ENCODE measurements at regions not wholly inside any gene's neighbourhood (a gene's known extent, or its start where the extent isn't known, plus 50 kb on each side); places are given as distances from the start of the nearest gene placed in this dataset.

DNA sequence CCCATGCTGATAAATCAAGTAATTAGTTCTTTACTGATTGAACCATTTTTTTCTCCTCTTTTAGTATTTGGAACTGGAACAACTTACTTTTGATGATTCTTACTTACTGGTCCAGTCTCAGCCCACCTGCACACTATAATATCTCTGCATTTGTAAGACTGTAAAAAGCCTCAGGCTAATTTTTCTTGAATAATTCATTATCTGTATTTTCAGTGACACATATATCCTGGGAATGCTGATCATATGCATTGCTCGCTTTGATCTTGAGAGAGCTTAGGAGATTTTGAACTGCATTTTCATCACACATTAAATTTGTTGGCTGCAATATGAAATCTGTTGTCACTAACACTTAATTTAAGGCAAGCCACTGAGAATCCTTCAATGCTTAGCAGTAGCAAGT, 760.6 kb downstream of the EDEM1 start:
- no peaks in the 10 kb centered on the region for H4K20me1 ChIP-seq (ENCODE audit: insufficient read depth, low read length)
- H3K27me3 ChIP-seq (ENCODE audit: insufficient read depth, low read length, poor library complexity), result no peaks in the 10 kb centered on the region
- no peaks in the 10 kb centered on the region for H3K9me3 ChIP-seq (ENCODE audit: insufficient read depth, low read length, severe bottlenecking)
- no peak overlapping the region for H3K27ac ChIP-seq (ENCODE audit: low read length)
- no peaks in the 10 kb centered on the region for H3K4me1 ChIP-seq (ENCODE audit: insufficient read depth, low read length)
- H3K79me2 ChIP-seq (ENCODE audit: insufficient read depth, low read length), result no peaks in the 10 kb centered on the region
- H2AFZ ChIP-seq (ENCODE audit: low read depth, low read length), result no peak overlapping the region
- TF ChIP-seq, protein P1, sequence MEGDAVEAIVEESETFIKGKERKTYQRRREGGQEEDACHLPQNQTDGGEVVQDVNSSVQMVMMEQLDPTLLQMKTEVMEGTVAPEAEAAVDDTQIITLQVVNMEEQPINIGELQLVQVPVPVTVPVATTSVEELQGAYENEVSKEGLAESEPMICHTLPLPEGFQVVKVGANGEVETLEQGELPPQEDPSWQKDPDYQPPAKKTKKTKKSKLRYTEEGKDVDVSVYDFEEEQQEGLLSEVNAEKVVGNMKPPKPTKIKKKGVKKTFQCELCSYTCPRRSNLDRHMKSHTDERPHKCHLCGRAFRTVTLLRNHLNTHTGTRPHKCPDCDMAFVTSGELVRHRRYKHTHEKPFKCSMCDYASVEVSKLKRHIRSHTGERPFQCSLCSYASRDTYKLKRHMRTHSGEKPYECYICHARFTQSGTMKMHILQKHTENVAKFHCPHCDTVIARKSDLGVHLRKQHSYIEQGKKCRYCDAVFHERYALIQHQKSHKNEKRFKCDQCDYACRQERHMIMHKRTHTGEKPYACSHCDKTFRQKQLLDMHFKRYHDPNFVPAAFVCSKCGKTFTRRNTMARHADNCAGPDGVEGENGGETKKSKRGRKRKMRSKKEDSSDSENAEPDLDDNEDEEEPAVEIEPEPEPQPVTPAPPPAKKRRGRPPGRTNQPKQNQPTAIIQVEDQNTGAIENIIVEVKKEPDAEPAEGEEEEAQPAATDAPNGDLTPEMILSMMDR (IDR thresholded peaks at IDR 0.05; ENCODE audit: borderline replicate concordance, extremely low read depth, low read length, poor library complexity, severe bottlenecking), result no peak
- TF ChIP-seq EZH2 (IDR thresholded peaks at IDR 0.05; ENCODE audit: borderline replicate concordance, low read depth, low read length, severe bottlenecking), result no peak
- no peak for DNase-seq
- H3K4me2 ChIP-seq (ENCODE audit: insufficient read depth, low read length), result no peak overlapping the region
- no peaks in the 10 kb centered on the region for H3K36me3 ChIP-seq (ENCODE audit: insufficient read depth, low read length)
- H3K4me3 ChIP-seq (ENCODE audit: low read depth in 1 of 2, low read length in 2 of 2), result no peak overlapping the region
- H3K9ac ChIP-seq (ENCODE audit: low read depth, low read length), result no peak overlapping the region
- ATAC-seq (ENCODE audit: insufficient read depth, low read depth), result no peak

GRCh38 chr3:5951026-5951425, 763.5 kb downstream of the EDEM1 start:
- no peaks in the 10 kb centered on the region for H3K79me2 ChIP-seq (ENCODE audit: insufficient read depth, low read length)
- no peak for ATAC-seq (ENCODE audit: insufficient read depth, low read depth)
- no peaks in the 10 kb centered on the region for H3K36me3 ChIP-seq (ENCODE audit: insufficient read depth, low read length)
- H3K9me3 ChIP-seq (ENCODE audit: insufficient read depth, low read length, severe bottlenecking), result no peaks in the 10 kb centered on the region
- TF ChIP-seq, protein P1 (IDR thresholded peaks at IDR 0.05; ENCODE audit: borderline replicate concordance, extremely low read depth, low read length, poor library complexity, severe bottlenecking), result no peak
- TF ChIP-seq EZH2 (IDR thresholded peaks at IDR 0.05; ENCODE audit: borderline replicate concordance, low read depth, low read length, severe bottlenecking), result no peak
- no peak overlapping the region for H3K4me2 ChIP-seq (ENCODE audit: insufficient read depth, low read length)
- H3K27ac ChIP-seq (ENCODE audit: low read length), result no peak overlapping the region
- no peaks in the 10 kb centered on the region for H3K27me3 ChIP-seq (ENCODE audit: insufficient read depth, low read length, poor library complexity)
- H3K4me1 ChIP-seq (ENCODE audit: insufficient read depth, low read length), result no peaks in the 10 kb centered on the region
- H4K20me1 ChIP-seq (ENCODE audit: insufficient read depth, low read length), result no peaks in the 10 kb centered on the region
- H3K4me3 ChIP-seq (ENCODE audit: low read depth in 1 of 2, low read length in 2 of 2), result no peak overlapping the region
- DNase-seq, result no peak
- no peak overlapping the region for H2AFZ ChIP-seq (ENCODE audit: low read depth, low read length)
- H3K9ac ChIP-seq (ENCODE audit: low read depth, low read length), result no peak overlapping the region

DNA sequence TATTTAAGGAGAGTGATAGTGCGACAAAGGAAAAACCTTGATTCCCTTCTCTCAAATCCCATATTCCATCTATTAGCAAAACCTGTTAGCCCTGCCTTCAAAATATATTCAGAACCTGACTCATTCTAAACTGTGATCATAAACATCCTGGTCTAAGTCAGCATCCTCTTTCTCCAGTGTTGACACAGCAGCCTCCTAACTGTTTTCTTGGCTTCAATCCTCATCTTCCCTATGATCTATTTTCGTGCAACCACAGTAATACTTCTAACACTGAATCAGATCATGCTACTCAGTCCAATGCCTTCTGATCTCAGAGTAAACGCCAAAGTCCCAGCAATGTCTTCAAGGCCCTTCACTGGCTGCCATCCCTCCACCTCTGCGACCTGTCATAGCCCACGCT, 785.1 kb downstream of the EDEM1 start:
- H3K79me2 ChIP-seq (ENCODE audit: insufficient read depth, low read length), result no peaks in the 10 kb centered on the region
- H2AFZ ChIP-seq (ENCODE audit: low read depth, low read length), result no peak overlapping the region
- no peak overlapping the region for H3K27ac ChIP-seq (ENCODE audit: low read length)
- no peaks in the 10 kb centered on the region for H3K4me1 ChIP-seq (ENCODE audit: insufficient read depth, low read length)
- no peaks in the 10 kb centered on the region for H4K20me1 ChIP-seq (ENCODE audit: insufficient read depth, low read length)
- ATAC-seq (ENCODE audit: insufficient read depth, low read depth) (no peak), DNase-seq (no peak)
- H3K9ac ChIP-seq (ENCODE audit: low read depth, low read length), result no peak overlapping the region
- no peaks in the 10 kb centered on the region for H3K27me3 ChIP-seq (ENCODE audit: insufficient read depth, low read length, poor library complexity)
- H3K36me3 ChIP-seq (ENCODE audit: insufficient read depth, low read length), result no peaks in the 10 kb centered on the region
- H3K9me3 ChIP-seq (ENCODE audit: insufficient read depth, low read length, severe bottlenecking), result no peaks in the 10 kb centered on the region
- H3K4me2 ChIP-seq (ENCODE audit: insufficient read depth, low read length), result no peak overlapping the region
- TF ChIP-seq EZH2 (IDR thresholded peaks at IDR 0.05; ENCODE audit: borderline replicate concordance, low read depth, low read length, severe bottlenecking), result no peak
- TF ChIP-seq, protein P1 (IDR thresholded peaks at IDR 0.05; ENCODE audit: borderline replicate concordance, extremely low read depth, low read length, poor library complexity, severe bottlenecking), result no peak
- H3K4me3 ChIP-seq (ENCODE audit: low read depth in 1 of 2, low read length in 2 of 2), result no peak overlapping the region

All from DND-41 (cell line).